GM12878 (cell line): ENCODE measurements at regions not wholly inside any gene's neighbourhood (a gene's known extent, or its start where the extent isn't known, plus 50 kb on each side); places are given as distances from the start of the nearest gene placed in this dataset.

Experiments
- CEBPZ ChIP-seq: fragments of 150-350 bp; IDR thresholded peaks from 2 replicates; pipeline ENCODE4 v1.6.1; 2016; ENCODE audit warnings: low read depth, low read length
- CHD4 ChIP-seq: fragments of 200-600 bp; sonication (generic); IDR thresholded peaks from 2 replicates; pipeline ENCODE4 v1.6.1; 2016; ENCODE audit warnings: mild to moderate bottlenecking
- CUX1 ChIP-seq: IDR thresholded peaks from 2 replicates; pipeline ENCODE4 v1.6.1; 2012; ENCODE audit warnings: improper control_type of control experiment, low read depth, low read length; ENCODE audit not compliant: insufficient replicate concordance
- DPF2 ChIP-seq: fragments of 450-650 bp; IDR thresholded peaks from 2 replicates; pipeline ENCODE4 v1.6.1; 2017; ENCODE audit warnings: mild to moderate bottlenecking
- ETV6 ChIP-seq, 2 experiments: fragments of 450-650 bp in 1 of 2; IDR thresholded peaks in 1 of 2; conservative IDR thresholded peaks in 1 of 2; 2 replicates each; pipeline ENCODE4 v1.6.1; 2014; ENCODE audit warnings: antibody characterized with exemption in 1 of 2, borderline replicate concordance in 1 of 2, low read depth in 1 of 2, mild to moderate bottlenecking in 1 of 2, moderate library complexity in 1 of 2

GRCh38 chr13:53631511-53631910, 602.9 kb downstream of the OLFM4 start (continued):
- TF ChIP-seq CEBPZ, result no peak
- TF ChIP-seq CUX1, result no peak
- no peak for TF ChIP-seq CHD4
- no peak for TF ChIP-seq DPF2
- TF ChIP-seq ETV6 (conservative IDR thresholded peaks at IDR 0.05 in 1 of 2, IDR thresholded peaks at IDR 0.05 in 1 of 2; ENCODE audit: borderline replicate concordance in 1 of 2, low read depth in 1 of 2), result no peak
